ENCODE measurements at regions not wholly inside any gene's neighbourhood (a gene's known extent, or its start where the extent isn't known, plus 50 kb on each side); places are given as distances from the start of the nearest gene placed in this dataset.

DNA sequence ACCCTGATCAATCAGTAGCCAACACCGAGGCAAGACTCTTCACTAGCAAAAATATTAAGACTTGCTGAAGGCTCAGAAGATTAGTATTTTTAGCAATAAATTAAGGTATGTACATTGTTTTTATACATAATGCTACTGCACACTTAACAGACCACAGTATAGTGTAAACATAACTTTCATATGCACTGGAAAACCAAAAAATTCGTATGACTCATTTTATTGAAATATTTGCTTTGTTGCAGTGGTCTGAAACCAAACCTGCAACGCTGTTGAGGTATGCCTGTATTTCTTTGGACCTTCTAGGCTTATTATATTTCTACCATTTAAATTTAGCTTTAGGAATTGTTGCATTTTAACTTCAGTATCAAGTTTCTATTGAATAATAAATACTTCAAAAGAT lies 65.8 kb upstream of the BCL9 start:
- ChIA-PET POLR2A (no interaction called here), CTCF (no interaction called here)
- Mint-ChIP-seq H3K27ac (no peak overlapping the region), H3K4me3 (no peak overlapping the region), H3K4me1 (no peaks in the 10 kb centered on the region), H3K9me3 (ENCODE audit: insufficient read depth) (no peaks in the 10 kb centered on the region), H3K27me3 (peaks cover 40% of the 10 kb centered on the region)
- Histone ChIP-seq H3K27ac (ENCODE audit: low read length in 2 of 2) (no peak overlapping the region), H4K20me1 (ENCODE audit: control insufficient read depth, insufficient read depth, low read length, poor library complexity, severe bottlenecking) (no peaks in the 10 kb centered on the region), H3K27me3 (replicated peaks in 1 of 4; ENCODE audit: control extremely low read depth in 1 of 4, control insufficient read depth in 3 of 4, insufficient read depth in 4 of 4, low read length in 3 of 4) (peaks cover 0 to 11% (median 2%) of the 10 kb centered on the region in 4 experiments), H3K4me2 (replicated peaks; ENCODE audit: low read depth, low read length, poor library complexity, severe bottlenecking) (no peak overlapping the region), H3K36me3 (replicated peaks in 1 of 2; ENCODE audit: control extremely low read depth in 1 of 2, control insufficient read depth in 1 of 2, extremely low read depth in 1 of 2, insufficient read depth in 2 of 2, low read length in 1 of 2) (no peaks in the 10 kb centered on the region), H2AFZ (ENCODE audit: insufficient read depth, low read depth, low read length, poor library complexity, severe bottlenecking) (no peak overlapping the region), H3K9ac (ENCODE audit: low read length) (no peak overlapping the region), H3K4me3 (ENCODE audit: control extremely low read depth in 1 of 5, extremely low read depth in 1 of 5, insufficient read depth in 1 of 5, low read depth in 2 of 5, low read length in 4 of 5) (no peak overlapping the region), H3K79me2 (ENCODE audit: control insufficient read depth, insufficient read depth, low read length) (no peaks in the 10 kb centered on the region), H3K4me1 (ENCODE audit: control insufficient read depth in 2 of 2, insufficient read depth in 2 of 2, low read length in 2 of 2) (no peaks in the 10 kb centered on the region), H3K9me3 (ENCODE audit: control extremely low read depth in 1 of 3, control insufficient read depth in 2 of 3, insufficient read depth in 1 of 3, low read length in 2 of 3) (no peaks in the 10 kb centered on the region)
- ATAC-seq (ENCODE audit: low read depth) (no peak), DNase-seq (no peak)
- WGBS (ENCODE audit: insufficient coverage) = no CpG with 5 or more reads among the region's 3 CpGs
- intact Hi-C loops (cut with micrococcal nuclease) = no loop called here
- TF ChIP-seq CTCF (IDR thresholded peaks at IDR 0.05) = no peak
- no peak for TF ChIP-seq EZH2 (IDR thresholded peaks at IDR 0.05; ENCODE audit: borderline replicate concordance, insufficient read depth, low read depth, low read length, poor library complexity, severe bottlenecking)

DNA sequence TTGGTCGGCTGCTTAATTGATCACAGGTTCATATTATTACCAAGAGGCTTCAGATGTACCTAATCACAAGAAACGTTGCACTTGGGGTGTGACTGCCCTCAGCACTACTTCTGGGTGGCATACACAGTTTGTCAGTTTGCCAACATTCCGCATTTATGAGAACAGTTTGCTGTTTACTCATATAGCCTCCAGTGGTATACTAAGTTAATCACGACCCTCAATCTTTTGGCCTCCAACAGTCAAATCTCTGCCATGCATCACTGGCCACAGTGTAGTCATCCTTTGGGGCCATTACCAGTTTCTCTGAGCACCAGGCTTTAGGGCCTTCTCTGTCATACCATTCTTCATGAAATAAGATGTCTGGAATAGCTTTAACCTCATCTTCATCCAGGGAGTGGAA lies 62.8 kb upstream of the BCL9 start:
- Histone ChIP-seq H3K4me3 (ENCODE audit: control extremely low read depth in 1 of 5, extremely low read depth in 1 of 5, insufficient read depth in 1 of 5, low read depth in 2 of 5, low read length in 4 of 5) (no peak overlapping the region), H3K36me3 (replicated peaks in 1 of 2; ENCODE audit: control extremely low read depth in 1 of 2, control insufficient read depth in 1 of 2, extremely low read depth in 1 of 2, insufficient read depth in 2 of 2, low read length in 1 of 2) (no peaks in the 10 kb centered on the region), H3K9ac (ENCODE audit: low read length) (no peak overlapping the region), H3K4me2 (replicated peaks; ENCODE audit: low read depth, low read length, poor library complexity, severe bottlenecking) (no peak overlapping the region), H2AFZ (ENCODE audit: insufficient read depth, low read depth, low read length, poor library complexity, severe bottlenecking) (no peak overlapping the region), H3K79me2 (ENCODE audit: control insufficient read depth, insufficient read depth, low read length) (no peaks in the 10 kb centered on the region), H4K20me1 (ENCODE audit: control insufficient read depth, insufficient read depth, low read length, poor library complexity, severe bottlenecking) (no peaks in the 10 kb centered on the region), H3K27me3 (replicated peaks in 1 of 4; ENCODE audit: control extremely low read depth in 1 of 4, control insufficient read depth in 3 of 4, insufficient read depth in 4 of 4, low read length in 3 of 4) (peaks cover 0 to 7% (median 2%) of the 10 kb centered on the region in 4 experiments), H3K9me3 (ENCODE audit: control extremely low read depth in 1 of 3, control insufficient read depth in 2 of 3, insufficient read depth in 1 of 3, low read length in 2 of 3) (no peaks in the 10 kb centered on the region), H3K4me1 (ENCODE audit: control insufficient read depth in 2 of 2, insufficient read depth in 2 of 2, low read length in 2 of 2) (no peaks in the 10 kb centered on the region), H3K27ac (ENCODE audit: low read length in 2 of 2) (no peak overlapping the region)
- no peak for TF ChIP-seq EZH2 (IDR thresholded peaks at IDR 0.05; ENCODE audit: borderline replicate concordance, insufficient read depth, low read depth, low read length, poor library complexity, severe bottlenecking)
- no peak for TF ChIP-seq CTCF (IDR thresholded peaks at IDR 0.05)
- POLR2A ChIA-PET = no interaction called here
- no peaks in the 10 kb centered on the region for H3K4me1 Mint-ChIP-seq
- no peak overlapping the region for H3K4me3 Mint-ChIP-seq
- WGBS (ENCODE audit: insufficient coverage) = 85% methylated on average over 3 of the region's 4 CpGs
- ATAC-seq (ENCODE audit: low read depth) (no peak), DNase-seq (no peak)
- CTCF ChIA-PET = no interaction called here
- intact Hi-C loops (cut with micrococcal nuclease) = no loop called here
- H3K27ac Mint-ChIP-seq = no peak overlapping the region
- H3K27me3 Mint-ChIP-seq = peaks cover 28% of the 10 kb centered on the region
- H3K9me3 Mint-ChIP-seq (ENCODE audit: insufficient read depth) = no peaks in the 10 kb centered on the region

Measured in B cell (primary cell).